Stimulated activated CD4-positive, alpha-beta T cell treated with anti-CD3 and anti-CD28 coated beads, TNF-alpha, amount 100 ng/mL, for 4 hours (primary cell): ENCODE measurements at regions not wholly inside any gene's neighbourhood (a gene's known extent, or its start where the extent isn't known, plus 50 kb on each side); places are given as distances from the start of the nearest gene placed in this dataset.

Experiments used
- DNase-seq, 3 experiments: peaks; one replicate each; pipeline ENCODE4 v3.0.0-alpha.2; 2020; ENCODE audit warnings: low read depth in 3 of 3

DNA sequence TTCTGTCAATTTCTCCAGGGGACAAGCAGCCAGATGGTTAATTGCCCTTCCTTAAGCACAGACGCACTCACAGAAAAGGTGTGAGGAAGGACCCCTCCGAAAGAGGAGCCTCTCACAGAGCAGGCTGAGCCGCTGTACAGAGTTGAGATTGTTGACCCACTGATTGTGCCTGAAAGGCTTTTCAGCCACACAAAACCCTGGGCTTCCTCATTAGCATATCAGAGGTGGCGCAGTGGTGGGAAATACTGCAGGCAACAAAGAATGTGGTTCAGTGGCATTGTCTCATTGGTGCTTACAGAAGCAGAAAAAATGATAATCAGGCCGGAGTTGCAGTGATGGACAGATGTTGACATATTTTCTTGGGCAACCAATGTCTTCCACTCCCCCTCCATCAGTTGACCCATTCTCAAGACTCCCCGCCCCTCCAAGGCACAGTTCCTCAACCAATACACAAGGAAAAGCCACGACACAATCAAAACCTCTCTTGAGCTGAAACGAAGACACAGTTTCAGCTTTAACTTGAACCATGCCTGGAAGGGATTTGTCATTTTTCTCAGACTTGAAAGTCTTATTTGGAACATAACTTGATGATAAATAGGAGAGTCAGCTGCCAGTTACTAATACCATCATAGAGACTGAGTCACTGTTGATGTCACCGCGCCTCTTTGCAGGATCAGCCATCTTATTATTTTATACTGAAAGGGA is 53.1 kb downstream of the ATXN3L start:
- DNase-seq = no peak

DNA sequence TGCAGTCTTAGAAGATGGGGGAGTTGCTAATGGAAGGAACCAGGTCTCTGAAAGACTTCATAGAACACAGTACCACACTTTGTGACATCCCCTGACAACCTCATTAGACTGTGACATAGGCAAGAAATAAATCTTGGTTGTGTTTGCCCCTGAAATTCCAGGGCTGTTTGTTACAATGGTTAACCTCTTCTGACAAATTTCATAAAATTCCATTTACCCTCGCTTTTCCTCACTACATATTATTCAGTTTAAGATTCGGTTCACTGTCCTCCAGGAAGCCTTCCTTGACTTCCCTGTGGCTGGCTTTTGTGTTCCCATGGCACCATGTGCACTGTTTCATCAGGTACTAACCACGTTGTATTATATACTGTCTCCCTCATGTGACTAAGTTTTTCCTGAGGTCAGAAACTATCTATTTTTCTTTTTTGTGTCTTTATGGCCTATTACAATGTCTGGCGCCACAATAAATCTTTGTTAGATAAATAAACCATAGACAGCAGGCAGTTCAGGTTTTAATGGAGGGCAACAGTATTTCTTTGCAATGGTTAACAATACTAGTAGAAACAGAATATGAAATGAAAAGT is 54.2 kb downstream of the ATXN3L start:
- no peak for DNase-seq

DNA sequence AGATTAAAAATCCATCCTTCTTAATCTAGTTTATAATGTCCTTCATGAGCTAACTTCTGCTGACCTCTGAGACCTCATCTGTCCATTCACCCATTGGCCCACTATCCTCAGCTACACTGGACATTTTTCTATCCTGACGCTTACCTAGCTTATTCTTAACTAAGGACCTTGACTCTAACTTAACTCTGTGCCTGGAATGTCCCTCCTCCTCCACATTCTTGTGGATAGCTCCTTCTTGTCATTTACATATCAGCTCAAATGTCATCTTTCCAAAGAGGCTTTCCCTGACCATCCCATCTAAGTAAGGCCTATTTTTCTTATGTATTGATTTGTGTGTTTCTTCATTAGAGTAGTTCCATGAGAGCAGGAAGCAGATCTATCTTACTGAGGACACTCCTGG is 54.7 kb downstream of the ATXN3L start:
- DNase-seq = no peak

DNA sequence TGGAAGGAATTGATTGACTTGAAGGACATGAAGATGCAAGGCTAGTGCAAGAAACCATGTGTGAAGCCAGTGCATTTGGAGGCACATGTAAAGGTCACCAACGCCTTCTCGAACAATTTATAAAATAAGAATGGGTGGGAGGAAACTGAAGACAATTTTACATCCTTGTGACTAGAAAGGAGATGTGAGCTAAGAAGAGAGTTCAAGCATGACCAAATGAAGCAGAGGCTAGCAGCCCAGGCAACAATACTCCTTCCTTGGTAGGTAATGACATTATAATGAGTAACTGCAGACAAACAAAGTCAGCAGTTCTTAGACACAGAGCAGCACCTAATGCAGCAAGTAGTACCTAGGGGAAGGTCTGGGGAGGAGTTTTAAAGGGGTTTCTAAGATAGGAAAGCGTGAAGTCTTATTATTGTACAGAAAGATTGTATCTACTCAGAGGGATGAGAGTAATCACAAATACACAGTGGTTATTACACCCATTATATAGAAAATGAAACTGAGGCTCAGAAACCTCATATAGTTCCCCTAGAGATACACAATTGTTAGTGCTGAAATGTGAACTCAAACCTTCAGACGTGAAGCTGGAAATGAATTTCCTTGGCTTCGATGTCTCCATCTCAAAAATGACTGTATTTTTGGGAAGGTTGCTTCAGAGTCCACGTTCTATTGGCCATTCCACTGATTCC is 56.1 kb downstream of the ATXN3L start:
- no peak for DNase-seq

DNA sequence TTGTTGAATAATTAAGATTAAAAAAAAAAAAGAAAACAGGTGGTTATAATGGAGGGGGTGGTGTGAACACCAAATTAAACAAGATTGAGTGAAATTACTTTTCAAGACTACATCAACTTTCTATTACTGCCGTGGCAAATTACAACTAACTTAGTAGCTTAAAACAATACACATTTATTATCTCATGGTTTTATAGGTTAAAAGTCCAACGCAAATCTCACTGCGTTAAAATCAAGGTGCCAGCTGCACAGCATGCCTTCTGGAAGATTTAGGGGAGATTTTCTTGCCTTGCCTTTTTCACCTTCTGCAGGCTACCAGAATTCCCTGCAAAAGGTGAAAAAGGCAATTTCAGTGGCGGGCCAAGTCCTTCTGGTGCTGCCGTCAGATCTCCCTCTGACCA is 58.5 kb downstream of the ATXN3L start:
- DNase-seq = no peak

DNA sequence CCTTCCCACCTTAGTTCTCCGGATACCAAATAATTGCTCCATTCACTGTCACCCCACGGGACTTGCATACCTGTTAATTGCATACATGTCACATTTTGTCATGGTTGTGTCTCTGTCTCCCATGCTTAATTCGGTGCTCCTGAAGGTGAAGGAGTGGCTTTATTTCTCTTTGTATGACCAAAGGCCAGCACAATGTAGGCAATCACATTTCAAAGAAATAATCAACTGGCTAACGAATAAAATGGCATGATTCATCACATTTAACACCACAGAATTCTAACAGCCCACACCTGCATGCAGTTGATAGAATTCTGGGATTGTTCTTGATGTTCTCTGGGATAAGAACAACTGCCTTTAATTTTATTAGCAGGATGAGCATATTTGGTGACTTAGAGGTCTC is 59.3 kb downstream of the ATXN3L start:
- DNase-seq = no peak

DNA sequence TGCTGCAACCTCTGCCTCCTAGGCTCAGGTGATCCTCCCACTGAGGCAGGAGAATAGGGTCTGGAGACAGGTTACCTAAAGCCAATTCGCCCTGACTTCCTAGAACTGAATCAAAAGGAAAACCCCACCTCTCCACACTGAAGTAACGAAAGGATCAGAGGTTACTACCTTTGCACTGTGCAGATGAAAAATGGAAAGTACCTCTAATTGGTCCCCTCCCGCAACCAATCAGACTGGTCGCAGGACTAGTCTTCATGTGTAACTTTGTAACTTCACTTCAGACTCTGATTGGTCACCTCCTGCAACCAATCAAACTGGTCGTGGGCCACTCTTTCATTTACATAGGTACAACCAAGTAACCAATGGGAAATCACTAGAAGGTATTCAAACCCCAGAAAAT is 61.1 kb downstream of the ATXN3L start:
- DNase-seq = no peak

DNA sequence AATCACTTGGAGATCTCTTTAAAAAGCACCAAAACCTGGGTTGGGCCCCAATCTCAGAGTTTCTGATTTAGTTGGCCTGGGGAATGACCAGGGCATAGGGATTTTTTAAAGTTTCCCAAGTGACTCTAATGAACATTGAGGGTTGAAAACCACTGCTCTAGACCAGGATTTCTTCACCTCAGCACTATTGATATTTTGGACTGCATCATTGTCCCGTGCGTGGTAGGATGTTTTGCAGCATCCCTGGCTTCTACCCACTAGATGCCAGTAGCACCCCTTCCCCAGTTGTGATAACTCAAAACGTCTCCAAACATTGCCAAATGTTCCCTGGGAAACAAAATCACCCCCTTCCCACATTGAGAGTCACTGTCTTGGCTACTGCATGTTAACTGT is 61.8 kb downstream of the ATXN3L start:
- no peak for DNase-seq

DNA sequence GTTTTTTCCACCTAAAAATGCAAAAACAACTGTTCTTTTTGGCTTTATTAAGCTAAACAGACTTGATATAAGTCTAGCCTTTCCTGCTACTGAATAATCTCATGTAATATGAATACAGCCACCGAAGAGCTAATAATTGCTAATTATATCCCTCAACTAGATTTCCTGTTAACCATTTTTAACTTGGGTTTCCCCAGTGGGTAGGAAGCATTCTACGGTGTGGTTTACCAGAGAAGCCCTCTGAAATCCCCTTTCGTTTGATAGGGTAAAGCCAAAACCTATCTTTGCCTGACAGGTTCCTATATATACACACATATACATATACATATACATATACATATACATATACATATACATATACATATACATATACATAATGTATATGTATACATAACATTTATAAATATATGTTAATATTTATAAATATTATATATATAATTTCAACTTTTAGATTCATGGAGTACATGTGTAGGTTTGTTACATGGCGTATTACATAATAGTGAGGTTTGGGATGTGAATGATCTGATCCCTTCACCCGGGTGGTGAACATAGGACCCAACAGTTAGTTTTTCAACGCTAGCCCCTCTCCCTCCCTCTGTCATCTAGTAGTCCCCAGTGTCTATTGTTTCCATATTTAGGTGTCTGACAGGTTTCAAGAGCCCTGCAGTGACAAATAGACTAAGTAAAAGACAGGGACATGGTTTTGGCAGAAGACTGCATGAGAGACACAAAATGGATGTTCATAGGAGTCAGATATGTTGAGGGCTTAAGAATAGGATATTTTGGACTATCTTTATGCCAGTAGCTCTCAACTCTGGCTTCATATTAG is 62.4 kb downstream of the ATXN3L start:
- DNase-seq = no peak

DNA sequence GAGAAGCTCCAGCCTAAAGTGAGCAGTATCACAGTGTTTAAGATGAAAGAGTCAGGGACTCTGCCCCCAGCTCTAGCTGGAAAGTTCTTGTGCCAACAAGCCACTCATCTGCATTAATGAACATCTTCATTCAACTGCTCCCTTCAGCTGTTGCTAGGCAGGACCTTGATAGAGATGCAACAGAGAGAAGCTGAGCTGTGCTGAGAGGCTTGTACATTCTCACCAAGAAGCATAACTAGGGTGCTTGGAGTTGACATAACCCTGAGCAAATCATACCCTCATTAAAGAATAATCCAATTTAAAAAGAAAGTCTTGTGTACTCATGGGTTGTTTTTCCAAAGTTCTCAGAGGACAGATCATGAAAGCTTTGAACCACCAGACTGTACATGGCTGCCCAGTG is 63.2 kb downstream of the ATXN3L start:
- no peak for DNase-seq

DNA sequence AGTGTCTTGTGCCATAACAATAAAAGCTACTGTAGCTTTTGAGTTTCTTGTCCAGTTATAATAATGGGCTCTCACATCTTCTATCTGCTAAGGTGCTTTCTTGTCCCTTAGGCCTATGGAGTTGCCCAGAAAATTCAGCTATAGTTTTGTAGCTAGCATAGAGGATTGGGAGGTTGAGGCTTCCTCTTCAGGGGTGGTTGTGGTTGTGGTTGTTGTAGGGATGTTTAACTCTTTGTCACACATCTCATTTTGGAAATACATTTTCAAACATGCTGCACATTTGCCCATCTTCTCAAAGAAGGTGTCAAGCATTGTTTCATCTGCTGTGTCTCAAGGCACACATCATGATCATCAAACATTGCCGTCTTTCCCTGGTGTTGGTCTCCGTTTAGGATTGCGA is 65.0 kb downstream of the ATXN3L start:
- DNase-seq = no peak

DNA sequence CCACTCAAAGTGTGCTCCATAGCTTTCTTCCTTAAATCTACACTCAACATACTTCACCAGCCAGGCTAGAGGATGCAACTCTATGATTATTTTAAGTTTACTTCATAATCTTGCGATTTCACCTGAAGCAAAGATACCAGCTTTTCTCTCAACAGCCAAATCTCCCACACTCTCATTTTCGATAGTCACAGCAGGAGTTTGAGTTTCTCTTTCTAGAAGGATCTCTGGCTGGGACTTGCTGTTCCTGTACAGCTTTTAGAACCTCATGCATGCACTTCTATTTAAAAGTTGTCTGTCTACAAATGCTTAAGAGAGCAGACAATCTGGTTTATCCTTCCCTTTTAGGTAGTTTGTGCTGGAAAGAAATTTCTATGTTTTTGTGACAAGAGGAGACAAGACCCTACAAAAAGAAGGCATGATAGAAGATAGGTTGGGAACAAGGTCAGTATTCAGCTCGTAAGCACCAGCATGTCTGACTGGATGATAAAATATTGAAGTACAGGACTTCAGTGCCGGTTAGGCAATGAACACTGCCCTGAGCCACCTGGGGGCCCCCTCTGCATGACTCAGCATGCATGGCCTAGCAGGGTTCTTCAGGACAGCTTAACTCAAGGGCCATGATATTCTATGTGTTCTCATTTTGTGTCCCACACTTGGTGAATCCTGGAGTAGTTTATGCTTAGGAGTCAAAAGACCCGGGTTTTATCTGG is 65.6 kb downstream of the ATXN3L start:
- no peak for DNase-seq

DNA sequence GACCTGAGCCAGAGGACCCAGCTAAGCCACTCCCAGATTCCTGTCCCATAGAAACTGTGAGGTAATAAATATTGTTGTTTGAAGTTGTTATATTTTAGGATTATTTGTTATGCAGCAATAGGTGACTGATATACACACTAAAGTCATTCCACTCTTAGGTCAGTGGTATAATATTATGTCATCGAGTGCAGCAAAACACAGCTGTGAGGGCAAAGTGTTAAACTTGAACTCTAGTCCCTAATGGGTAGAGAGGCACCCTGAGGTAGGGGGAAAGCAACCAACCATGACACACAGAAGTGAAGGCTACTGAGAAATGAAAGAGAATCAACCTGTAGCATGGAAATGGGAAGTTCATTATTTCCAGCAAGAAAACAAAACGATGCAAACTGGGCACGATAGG is 66.6 kb downstream of the ATXN3L start:
- no peak for DNase-seq

DNA sequence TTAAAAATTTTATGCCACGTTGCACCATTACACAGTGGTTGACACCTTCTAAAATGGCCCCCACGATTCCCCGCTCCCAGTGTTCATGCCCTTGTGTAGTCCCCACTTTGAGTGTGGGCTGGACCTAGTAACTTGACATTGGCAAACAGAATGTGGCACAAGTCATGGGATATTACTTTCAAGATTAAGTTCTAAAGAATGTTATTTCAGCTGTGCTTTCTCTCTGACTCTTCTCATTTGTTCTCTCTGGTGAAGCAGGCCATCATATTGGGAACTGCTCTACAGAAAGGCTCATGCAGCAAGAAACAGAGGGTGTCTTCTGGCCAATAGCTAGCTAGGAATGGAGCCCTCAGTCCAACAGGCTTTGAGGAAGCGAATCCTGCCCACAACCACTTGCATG is 67.1 kb downstream of the ATXN3L start:
- no peak for DNase-seq

DNA sequence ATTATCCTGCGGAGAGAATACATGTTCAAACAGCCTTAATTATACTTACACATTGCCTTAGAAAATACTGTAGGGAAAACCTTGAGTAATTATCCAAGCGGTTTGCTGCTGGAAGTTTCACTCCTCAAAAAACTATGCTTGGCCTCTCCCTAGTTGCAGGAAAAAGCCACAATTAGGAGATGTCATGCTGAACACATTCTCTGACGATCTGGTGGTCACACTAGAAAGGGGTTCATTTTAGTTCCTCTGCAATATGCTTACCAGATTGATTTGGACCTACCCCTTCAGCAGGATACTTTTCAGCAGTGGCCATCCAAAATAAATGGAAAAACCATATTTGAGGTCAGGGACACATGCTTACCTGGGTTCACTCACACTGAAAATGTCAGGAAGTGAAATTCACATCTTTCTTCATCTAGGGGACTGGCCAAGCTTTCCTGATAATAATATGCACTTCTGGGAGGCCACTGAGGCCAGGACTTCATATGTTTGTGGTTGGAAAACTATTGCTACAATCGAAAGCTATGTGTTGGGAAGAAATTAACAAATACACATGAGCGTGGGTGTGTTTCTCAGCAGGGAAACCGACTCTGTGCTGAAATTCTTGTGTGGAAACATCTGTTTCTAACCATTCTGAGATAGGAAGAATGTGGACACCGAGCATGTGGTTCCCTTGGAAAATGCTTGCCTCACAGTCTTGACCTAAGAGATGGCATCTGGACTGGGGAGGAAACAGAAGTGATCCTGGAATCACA is 68.8 kb downstream of the ATXN3L start:
- no peak for DNase-seq

DNA sequence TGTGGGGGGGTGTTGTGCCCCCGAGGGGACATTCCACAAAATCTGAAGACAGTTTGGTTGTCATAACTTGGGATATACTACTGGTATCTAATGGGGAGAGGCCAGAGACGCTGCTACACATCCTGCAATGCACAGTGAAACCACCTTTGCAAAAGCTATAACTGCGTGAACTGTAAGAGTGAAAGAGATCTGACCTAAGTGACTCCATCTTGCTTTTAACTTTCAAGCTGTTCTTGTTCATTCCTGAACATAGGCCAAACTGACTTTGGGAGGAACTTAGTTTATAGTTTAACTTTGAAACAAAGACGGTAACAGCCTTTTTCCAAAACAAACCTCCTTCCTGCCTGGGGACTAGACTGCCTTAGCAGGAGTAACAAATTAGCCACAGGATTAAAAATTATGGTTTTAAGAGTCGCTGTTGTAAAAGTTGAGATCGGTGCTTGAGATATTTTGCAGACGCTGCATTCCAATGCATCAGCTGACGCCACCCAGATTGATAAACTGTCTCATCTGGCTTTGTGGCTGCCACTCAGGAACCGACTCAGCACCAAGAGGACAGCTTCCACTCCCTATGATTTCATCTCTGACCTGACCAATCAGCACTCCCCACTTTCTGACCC is 70.9 kb downstream of the ATXN3L start:
- DNase-seq = no peak

DNA sequence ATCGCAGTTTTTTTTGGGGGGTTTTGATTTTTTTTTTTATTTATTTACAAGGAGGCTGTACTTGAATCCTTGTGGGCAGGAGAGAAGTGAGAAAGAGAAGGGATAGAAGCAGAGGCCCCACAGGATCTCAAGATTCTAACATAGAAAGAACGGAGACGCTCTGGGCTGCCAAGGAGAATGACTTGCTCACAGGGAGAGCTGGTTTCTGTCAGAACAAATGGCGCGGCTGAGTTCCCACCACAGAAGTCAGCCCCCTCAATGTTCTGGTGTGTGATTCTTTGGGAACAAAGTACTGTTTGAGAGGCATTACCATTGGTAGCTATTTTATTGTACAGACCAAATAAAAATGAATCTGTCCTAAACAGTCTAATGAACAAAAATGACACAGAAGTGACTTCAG is 80.6 kb downstream of the ATXN3L start:
- no peak for DNase-seq

DNA sequence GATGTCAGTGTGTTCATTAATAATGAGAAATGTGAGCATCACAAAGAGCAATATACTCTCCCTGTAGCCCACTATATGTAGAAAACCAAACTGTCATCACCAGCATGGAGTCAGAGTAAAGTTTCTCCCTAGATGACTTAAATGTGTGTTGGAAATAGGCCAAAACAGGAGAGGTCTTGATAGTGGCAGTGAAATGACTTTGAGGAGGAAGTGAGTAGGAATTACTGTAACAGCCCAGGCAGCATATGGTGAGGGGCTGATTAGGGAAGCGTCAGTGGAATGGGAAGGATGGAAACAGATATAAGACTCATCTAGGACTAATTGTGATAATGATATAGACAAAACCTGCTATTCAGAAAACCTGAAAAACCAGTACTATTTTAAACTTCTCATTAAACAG is 83.9 kb downstream of the ATXN3L start:
- no peak for DNase-seq

DNA sequence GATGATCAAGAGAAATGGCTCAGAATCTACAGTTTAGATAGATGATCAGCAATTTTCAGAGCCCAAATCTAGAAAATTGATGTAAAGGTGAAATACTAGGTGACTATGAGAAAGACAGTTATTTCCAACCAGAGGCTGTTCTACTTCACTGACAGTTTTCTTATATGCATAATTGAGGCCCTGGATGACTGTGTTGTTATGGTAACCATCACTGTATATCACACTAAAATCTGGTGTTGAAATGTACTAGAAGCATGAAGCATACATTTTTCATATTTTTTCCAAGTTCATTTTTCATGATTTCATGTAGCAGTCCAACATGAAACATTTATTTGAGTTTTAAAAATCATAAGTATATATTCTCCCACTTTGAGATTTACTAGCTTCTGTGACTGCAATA is 87.4 kb downstream of the ATXN3L start:
- DNase-seq = no peak

DNA sequence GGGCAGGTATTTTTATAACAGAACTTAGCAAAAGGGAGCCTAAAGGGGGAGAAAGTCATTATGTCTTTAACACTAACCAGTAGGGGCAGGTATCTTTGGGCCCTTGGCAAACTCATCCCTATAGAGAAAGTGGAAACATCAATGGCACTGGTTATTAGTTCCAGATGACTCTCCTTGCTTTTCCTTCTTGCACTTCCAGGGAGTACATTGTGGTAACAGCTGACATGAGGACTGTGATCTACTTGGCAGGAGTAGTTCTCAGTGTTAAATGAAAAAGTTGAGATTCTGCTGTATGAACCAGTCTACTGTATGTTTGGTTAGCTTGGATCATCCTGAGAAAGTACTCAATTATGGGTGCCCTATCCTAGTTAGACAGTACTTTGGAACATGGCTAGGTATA is 93.6 kb downstream of the ATXN3L start:
- DNase-seq = no peak
